ENCODE measurements at regions not wholly inside any gene's neighbourhood (a gene's known extent, or its start where the extent isn't known, plus 50 kb on each side); places are given as distances from the start of the nearest gene placed in this dataset.

DNA sequence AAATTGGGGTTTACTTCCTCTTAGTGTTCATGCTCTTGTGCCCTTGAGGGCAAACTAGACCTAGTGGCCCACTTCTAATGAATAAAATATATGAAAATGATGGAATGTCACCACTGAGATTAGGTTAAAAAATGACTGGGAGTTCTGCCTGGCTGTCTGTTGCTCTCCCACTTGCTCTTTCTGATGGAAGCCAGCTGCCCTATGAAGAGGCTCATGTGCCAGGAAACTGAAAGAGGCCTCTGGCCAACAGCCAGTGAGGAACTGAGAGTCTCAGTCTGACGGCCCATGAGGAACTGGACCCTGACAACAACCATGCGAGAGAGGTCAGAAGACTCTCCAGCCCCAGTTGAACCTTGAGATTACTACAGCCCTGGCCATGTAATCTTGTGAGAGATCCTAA lies 107.1 kb upstream of the FHIT start:
- intact Hi-C loops (cut with micrococcal nuclease; ENCODE audit: unreplicated experiment) (loop anchor here (1.0 kb wide), 1 partner anchor 107 kb away; the partner anchor contains the start of gene FHIT), in situ Hi-C loops (cut with MboI) (no loop called here)
- SMC1A ChIA-PET (ENCODE audit: uncharacterized antibody, unreplicated experiment) = interaction anchor here (1.2 kb wide), 1 partner anchor 14 kb away, joined by 3 read pairs; no protein-coding TSS in a partner anchor
- CTCF ChIA-PET = no interaction called here
- H3K36me3 ChIP-seq (ENCODE audit: control insufficient read depth in 2 of 2, insufficient read depth in 2 of 2, low read length in 1 of 2) = no peaks in the 10 kb centered on the region
- H2AFZ ChIP-seq (ENCODE audit: control insufficient read depth, low read depth, low read length) = no peak overlapping the region
- H4K20me1 ChIP-seq (ENCODE audit: control insufficient read depth, insufficient read depth) = no peaks in the 10 kb centered on the region
- POLR2A ChIA-PET = no interaction called here
- FAIRE-seq (peak; percentile 95), ATAC-seq (peak; percentile 99), DNase-seq (ENCODE audit: low read depth, low spot score) (peak; percentile 76)
- peaks cover 16% of the 10 kb centered on the region; the same call in 1 of the 2 replicates for H3K4me1 ChIP-seq (ENCODE audit: control insufficient read depth, insufficient read depth, low read length)
- H3K27ac ChIP-seq (ENCODE audit: control insufficient read depth, insufficient read depth) = no peak overlapping the region
- no peak overlapping the region for H3K4me3 ChIP-seq
- no peaks in the 10 kb centered on the region for H3K79me2 ChIP-seq (ENCODE audit: control insufficient read depth, insufficient read depth, low read length)
- peak overlapping the region; percentile 12; the same call in 1 of the 2 replicates for H3K4me2 ChIP-seq (ENCODE audit: control insufficient read depth, insufficient read depth)
- no peaks in the 10 kb centered on the region for H3K9me3 ChIP-seq (replicated peaks; ENCODE audit: control insufficient read depth, insufficient read depth, low read length)
- no TSS peak for BruUV-seq (replicated peaks)
- no peak overlapping the region for H3K9ac ChIP-seq (ENCODE audit: control insufficient read depth, insufficient read depth, low read length)
- no peaks in the 10 kb centered on the region for H3K27me3 ChIP-seq (replicated peaks in 1 of 2; ENCODE audit: control insufficient read depth in 2 of 2, insufficient read depth in 2 of 2, low read length in 1 of 2)
- RAD21 ChIA-PET (ENCODE audit: unreplicated experiment) = no interaction called here
- WGBS (ENCODE audit: insufficient coverage, insufficient replicate concordance, low lambda C conversion rate, missing lambda C conversion rate) = 0% methylated on average over 2 of the region's 2 CpGs
- no peak for TF ChIP-seq SIX5 (IDR thresholded peaks at IDR 0.05; ENCODE audit: low read depth, low read length, severe bottlenecking)
- TF ChIP-seq DPF2 (IDR thresholded peaks at IDR 0.05) = peak; percentile 100
- no peak for TF ChIP-seq FOXK2 (IDR thresholded peaks at IDR 0.05)
- TF ChIP-seq, protein P1, sequence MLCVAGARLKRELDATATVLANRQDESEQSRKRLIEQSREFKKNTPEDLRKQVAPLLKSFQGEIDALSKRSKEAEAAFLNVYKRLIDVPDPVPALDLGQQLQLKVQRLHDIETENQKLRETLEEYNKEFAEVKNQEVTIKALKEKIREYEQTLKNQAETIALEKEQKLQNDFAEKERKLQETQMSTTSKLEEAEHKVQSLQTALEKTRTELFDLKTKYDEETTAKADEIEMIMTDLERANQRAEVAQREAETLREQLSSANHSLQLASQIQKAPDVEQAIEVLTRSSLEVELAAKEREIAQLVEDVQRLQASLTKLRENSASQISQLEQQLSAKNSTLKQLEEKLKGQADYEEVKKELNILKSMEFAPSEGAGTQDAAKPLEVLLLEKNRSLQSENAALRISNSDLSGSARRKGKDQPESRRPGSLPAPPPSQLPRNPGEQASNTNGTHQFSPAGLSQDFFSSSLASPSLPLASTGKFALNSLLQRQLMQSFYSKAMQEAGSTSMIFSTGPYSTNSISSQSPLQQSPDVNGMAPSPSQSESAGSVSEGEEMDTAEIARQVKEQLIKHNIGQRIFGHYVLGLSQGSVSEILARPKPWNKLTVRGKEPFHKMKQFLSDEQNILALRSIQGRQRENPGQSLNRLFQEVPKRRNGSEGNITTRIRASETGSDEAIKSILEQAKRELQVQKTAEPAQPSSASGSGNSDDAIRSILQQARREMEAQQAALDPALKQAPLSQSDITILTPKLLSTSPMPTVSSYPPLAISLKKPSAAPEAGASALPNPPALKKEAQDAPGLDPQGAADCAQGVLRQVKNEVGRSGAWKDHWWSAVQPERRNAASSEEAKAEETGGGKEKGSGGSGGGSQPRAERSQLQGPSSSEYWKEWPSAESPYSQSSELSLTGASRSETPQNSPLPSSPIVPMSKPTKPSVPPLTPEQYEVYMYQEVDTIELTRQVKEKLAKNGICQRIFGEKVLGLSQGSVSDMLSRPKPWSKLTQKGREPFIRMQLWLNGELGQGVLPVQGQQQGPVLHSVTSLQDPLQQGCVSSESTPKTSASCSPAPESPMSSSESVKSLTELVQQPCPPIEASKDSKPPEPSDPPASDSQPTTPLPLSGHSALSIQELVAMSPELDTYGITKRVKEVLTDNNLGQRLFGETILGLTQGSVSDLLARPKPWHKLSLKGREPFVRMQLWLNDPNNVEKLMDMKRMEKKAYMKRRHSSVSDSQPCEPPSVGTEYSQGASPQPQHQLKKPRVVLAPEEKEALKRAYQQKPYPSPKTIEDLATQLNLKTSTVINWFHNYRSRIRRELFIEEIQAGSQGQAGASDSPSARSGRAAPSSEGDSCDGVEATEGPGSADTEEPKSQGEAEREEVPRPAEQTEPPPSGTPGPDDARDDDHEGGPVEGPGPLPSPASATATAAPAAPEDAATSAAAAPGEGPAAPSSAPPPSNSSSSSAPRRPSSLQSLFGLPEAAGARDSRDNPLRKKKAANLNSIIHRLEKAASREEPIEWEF (IDR thresholded peaks at IDR 0.05; ENCODE audit: insufficient replicate concordance, low read depth, low read length) = no peak
- TF ChIP-seq, protein P2, sequence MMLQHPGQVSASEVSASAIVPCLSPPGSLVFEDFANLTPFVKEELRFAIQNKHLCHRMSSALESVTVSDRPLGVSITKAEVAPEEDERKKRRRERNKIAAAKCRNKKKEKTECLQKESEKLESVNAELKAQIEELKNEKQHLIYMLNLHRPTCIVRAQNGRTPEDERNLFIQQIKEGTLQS (IDR thresholded peaks at IDR 0.05; ENCODE audit: borderline replicate concordance, extremely low read depth, low read depth, low read length) = no peak
- peak; percentile 97 for TF ChIP-seq NFIC (IDR thresholded peaks at IDR 0.05; ENCODE audit: low read depth, low read length)
- TF ChIP-seq IKZF1 (conservative IDR thresholded peaks at IDR 0.05) = peak; percentile 95
- TF ChIP-seq MXI1 (IDR thresholded peaks at IDR 0.05; ENCODE audit: low read depth, low read length) = no peak
- TF ChIP-seq BHLHE40 (IDR thresholded peaks at IDR 0.05; ENCODE audit: borderline replicate concordance in 1 of 2, low read depth in 2 of 2, low read length in 1 of 2) = peak; percentile 96
- TF ChIP-seq FOS (IDR thresholded peaks at IDR 0.05; ENCODE audit: borderline replicate concordance, extremely low read depth, insufficient read length) = no peak
- peak; percentile 55; the same call in 1 of the 2 replicates for TF ChIP-seq SMARCA5 (IDR thresholded peaks at IDR 0.05)
- TF ChIP-seq KAT2A (conservative IDR thresholded peaks at IDR 0.05; ENCODE audit: control insufficient read depth, low read depth, low read length) = no peak
- TF ChIP-seq RELA (IDR thresholded peaks at IDR 0.05; ENCODE audit: borderline replicate concordance, partially characterized antibody) = no peak
- TF ChIP-seq RBBP5 (conservative IDR thresholded peaks at IDR 0.05) = no peak
- TF ChIP-seq PAX5 (IDR thresholded peaks at IDR 0.05; ENCODE audit: borderline replicate concordance, low read depth, low read length) = peak; percentile 95
- TF ChIP-seq GATAD2B (conservative IDR thresholded peaks at IDR 0.05; ENCODE audit: low read depth) = peak; percentile 75; the same call in 1 of the 2 replicates
- TF ChIP-seq NR2F1 (conservative IDR thresholded peaks at IDR 0.05) = peak; percentile 90
